ENCODE measurements at regions not wholly inside any gene's neighbourhood (a gene's known extent, or its start where the extent isn't known, plus 50 kb on each side); places are given as distances from the start of the nearest gene placed in this dataset.

GRCh38 chr18:77894060-77894459 is 644.4 kb downstream of the GALR1 start:
- TF ChIP-seq POLR2A (IDR thresholded peaks at IDR 0.05; ENCODE audit: insufficient read depth in 1 of 2, low read depth in 2 of 2, low read length in 2 of 2) (no peak), TAF1 (CRISPR knock-in tag; IDR thresholded peaks at IDR 0.05) (no peak), TFE3 (CRISPR knock-in tag; IDR thresholded peaks at IDR 0.05) (no peak), FOXM1 (CRISPR knock-in tag; IDR thresholded peaks at IDR 0.05) (no peak), ELF1 (CRISPR knock-in tag; IDR thresholded peaks at IDR 0.05) (no peak), REL (CRISPR knock-in tag; conservative IDR thresholded peaks at IDR 0.05) (no peak)

All from HepG2 (cell line).